Glomerular endothelial cell (primary cell): ENCODE measurements at regions not wholly inside any gene's neighbourhood (a gene's known extent, or its start where the extent isn't known, plus 50 kb on each side); places are given as distances from the start of the nearest gene placed in this dataset.
"Not testable (repeated sequence)": the region's sequence is repeated elsewhere in the genome, so short reads cannot be mapped to it uniquely, and the experiment has no call there.

Experiments
- DNase-seq: peaks from one replicate; pipeline ENCODE4 v3.0.0-alpha.2; 2011; ENCODE audit warnings: low read depth, low spot score; ENCODE audit errors: extremely low read depth

DNA sequence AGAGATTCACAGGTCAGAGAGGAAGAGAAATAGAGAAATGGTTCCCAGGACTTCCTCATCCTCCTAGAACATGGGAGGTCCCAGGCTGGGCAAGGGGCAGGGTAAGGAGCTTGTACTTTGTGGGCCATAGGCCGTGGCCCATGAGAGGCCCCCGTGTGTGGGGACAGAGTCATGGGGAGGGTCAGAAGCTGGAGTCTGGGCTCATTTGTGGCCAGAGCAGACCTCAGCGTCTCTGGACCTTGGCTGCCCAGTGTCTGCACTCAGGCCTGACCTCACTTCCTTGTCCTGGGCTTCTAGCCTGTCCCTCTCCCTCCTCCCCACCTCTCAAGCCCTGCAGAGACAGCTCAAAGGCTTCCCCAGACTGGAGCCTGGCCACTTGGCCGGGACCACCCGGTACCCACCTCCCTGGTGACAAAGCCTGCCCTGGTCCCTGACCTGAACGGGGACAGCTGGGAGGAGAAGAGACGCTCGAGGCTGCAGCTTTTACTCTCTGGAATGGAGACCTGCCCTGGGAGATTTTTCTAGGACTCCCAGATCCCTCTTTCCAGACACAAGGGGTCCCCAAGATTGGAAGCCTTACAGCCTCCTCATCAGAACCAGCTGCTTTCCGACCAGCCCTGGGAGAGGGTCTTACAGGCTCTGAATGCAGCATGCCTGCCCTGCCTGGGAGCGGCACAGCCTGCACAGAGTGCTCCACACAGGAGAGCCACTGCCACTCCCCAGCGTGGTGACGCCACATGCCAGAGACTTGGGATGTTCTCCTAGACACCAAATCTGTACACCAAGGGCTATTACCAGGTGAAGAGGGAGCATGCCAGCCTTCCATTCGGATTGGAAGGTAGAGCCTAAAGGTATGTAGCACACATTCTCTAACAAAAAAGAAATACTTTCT lies 569.0 kb upstream of the B3GAT1 start:
- DNase-seq: no peak

DNA sequence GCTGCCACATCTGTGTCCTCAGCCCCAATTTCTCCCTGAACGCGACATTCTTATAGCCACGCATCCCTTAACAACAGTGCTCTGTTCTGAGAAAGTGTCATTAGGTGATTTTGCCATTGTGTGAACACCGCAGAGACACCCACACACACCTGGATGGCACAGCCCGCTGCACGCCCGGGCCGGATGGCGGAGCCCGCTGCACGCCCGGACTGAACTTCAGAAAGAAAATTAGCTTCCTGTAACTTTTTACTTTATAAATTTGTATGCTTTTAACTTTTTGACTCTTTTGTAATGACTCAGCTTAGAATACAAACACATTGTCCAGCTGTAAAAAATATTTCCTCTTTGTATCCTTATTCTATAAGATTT lies 567.0 kb upstream of the B3GAT1 start:
- DNase-seq: not testable (repeated sequence)

DNA sequence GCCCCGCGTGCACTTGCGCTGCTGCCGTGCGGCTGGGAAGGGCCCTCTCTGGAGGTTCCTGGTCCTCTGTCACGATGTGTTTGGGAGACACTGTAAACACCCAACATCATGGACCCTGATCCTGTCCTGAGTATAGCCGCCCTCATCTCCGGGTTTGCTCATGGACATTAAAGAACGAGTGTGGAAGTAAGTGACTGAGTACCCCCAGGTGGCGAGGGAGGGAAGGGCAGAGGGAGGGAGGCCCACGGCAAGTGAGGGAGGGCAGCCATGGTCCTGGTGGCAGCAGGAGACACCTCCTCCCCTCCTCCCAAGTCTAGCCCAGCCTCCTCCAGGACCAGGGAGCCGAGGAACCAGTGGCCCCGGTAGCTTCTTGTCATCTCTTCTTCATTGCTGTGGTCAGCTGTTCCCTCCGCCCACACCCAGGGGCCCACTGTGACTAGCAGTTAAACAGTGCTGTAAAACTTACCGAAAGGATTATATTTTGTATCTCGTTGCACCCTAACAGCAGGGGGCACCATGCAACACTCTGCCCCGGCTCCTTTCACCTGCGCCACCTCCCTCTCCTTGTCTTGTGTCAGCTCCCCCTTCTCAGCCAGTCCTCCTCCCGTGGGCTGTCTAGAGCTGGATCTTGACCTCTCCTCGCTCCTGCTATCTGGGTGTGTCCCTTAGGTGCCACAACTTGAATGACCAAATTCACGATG lies 566.5 kb upstream of the B3GAT1 start:
- no peak for DNase-seq

DNA sequence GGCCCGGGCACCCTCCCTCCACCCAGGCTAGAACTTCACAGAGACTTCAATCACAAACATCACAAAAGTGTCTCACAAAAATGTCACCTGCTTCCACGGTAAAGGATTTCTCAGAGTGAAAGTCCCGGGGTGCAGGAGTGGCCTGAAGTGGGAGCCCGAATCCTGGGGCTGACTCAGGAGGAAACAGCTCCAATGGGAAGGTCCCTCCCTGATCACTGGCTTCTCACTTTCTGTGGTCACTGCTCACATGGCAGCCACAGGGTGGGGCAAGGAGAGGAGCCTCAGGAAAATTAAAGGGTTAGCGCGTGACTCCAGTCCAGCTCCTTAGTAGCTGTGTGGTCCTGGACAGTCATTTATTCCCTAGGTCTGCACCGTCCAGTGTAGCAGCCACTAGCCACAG lies 564.5 kb upstream of the B3GAT1 start:
- no peak for DNase-seq

DNA sequence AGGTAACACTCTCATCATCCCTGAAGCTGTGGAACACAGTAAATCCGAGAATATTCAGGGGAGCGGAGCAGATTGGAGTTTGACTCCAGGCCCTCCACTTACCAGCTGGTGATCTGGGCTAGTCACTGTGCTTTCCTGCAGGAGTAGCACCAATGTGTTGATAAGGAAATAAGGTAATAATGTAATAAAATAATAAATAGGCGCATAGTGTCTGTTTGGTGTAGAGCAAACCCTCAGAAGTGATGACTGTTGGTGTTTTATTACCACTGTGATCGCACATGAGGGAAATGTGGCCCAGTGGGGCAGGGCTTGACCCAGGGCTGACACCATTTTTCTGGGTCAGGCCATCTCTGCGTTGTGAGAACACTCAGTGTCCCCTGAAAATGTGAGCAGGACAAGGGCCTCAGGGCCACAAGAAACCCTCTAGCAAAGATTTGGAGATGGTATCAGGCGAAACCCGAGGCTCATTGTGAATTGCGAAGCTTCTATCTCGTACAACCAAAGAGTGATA lies 563.9 kb upstream of the B3GAT1 start:
- DNase-seq: no peak

DNA sequence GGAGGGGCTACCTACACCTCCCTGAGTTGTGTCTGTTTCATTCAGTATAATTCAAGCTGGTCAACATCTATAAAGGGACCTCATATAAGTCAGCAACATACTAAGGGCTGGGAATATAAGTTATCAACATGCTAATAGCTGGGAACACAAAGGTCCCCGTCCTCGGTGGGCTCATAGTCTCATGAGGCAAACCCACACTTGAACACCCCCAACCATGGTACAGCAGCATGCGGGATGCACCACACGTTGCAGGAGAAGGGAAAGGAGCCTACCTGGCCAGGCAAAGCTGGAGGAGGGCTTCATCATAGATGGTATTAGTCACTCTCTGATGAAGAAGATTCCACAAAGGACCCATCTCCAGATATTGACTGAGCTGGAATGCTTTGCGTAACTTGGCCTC lies 561.8 kb upstream of the B3GAT1 start:
- no peak for DNase-seq

DNA sequence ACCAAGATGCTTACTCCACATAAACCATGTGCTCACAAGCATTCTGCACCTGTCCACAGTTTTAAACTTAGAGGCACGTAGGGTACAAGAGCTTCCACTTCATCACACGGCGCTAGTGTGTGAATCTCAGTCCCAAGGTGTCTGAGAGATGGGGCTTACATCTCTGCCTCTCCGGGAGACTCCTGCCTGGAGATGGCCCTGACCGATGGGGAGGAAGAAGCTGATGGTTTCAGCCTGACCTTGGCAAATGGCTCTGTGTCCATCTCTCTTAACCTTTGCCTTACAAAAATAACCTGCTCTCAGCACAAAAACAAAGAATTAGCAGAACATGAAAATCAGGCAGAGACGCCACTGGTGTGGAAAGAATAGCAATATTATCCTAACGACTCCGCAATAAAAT lies 559.3 kb upstream of the B3GAT1 start:
- no peak for DNase-seq

DNA sequence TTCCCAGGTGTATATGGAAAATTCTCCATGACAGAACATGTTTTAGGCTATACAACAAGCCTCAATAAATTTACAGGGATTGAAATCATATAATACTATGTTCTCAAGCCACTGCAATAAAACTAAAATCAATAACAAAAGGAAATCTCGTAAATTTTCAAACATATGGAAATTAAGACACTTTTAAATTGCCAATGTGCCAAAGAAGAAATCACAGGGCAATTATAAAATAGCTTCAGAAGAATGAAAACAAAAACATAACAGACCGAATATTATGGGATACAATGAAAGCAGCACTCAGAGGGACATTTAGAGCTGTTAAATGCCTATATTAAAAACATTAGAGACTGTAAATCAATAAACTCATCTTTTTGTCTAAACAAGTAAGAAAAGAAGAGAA lies 555.7 kb upstream of the B3GAT1 start:
- no peak for DNase-seq

DNA sequence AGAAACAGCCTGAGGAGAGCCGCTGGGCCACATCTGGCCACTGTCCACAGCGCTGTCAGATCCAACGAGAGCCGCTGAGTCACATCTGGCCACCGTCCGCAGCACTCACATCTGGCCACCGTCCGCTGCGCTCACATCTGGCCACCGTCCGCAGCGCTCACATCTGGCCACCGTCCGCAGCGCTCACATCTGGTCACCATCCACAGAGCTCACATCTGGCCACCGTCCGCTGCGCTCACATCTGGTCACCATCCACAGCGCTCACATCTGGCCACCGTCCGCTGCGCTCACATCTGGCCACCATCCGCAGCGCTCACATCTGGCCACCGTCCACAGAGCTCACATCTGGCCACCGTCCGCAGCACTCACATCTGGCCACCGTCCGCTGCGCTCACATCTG lies 549.3 kb upstream of the B3GAT1 start:
- DNase-seq: not testable (repeated sequence)

DNA sequence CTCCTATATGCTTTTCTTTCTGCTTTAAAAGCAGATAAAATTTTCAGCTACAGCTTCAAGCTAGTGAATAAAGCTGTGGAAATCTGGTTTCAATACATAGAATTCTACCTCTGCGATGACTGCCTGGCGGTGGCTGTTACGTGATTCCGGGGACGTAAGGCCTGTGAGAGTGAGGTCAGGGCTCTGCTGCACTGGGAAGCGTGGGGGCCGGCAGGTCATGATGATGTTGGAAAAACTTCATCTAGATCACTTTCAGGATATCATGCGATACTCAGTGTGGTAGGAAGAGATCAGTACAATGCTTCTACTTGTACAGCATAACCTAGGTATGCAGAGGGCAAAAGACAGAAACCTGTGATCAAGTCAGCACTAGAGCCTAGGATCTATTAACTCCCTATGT lies 546.8 kb upstream of the B3GAT1 start:
- DNase-seq: no peak

DNA sequence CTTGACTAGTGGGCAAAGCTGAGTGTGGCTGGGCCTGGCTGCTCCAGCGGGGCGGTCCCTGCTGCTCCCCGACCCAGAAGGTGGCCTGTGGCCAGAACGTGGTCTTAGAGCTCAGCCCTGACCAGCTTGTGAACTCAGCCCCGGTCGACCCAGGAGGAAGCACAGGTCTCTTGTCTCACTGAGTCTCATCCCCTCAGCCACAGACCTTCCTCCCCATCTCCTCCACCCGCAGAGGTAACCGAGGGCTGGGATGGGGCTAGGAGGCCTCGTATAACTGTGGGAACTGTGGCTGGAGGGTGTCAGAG lies 546.2 kb upstream of the B3GAT1 start:
- DNase-seq: no peak

DNA sequence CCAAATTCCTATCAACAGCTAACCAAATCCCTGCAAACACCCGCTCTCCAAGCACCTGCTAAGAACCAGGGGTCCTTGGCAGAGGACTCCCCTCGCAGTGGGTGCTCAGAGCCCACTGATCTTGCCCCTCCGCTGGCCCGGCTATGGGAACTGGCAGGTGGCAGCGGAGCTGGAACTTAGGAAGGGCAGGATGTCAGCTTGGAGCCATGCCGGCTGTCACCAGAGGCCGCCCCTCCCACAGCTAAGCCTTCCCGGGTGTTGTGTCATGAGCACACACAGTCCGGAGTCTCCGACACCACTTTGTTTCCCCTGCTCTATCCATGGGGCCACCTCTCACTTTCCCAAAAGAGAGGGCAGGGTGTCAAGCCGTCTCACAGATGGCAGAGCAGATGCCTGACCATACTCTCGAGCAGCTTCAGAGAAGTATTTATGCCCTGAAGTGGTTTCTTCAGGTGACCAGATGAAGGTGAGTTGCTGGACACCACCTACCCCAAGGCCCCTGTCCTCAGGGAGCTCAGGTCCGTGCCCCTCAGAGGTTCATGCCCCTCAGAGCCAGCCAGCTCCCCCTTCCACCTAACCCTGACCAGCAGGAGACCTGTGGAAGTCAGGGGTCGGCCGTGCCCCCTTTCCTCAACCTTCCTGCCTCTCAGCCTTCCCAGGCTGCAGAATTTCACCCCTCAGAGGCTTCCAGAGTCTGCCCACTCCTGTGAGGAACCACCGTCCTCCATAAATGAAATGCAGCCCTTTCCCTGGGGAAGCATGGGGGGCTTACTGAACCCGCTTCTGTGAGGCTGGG lies 545.7 kb upstream of the B3GAT1 start:
- no peak for DNase-seq

DNA sequence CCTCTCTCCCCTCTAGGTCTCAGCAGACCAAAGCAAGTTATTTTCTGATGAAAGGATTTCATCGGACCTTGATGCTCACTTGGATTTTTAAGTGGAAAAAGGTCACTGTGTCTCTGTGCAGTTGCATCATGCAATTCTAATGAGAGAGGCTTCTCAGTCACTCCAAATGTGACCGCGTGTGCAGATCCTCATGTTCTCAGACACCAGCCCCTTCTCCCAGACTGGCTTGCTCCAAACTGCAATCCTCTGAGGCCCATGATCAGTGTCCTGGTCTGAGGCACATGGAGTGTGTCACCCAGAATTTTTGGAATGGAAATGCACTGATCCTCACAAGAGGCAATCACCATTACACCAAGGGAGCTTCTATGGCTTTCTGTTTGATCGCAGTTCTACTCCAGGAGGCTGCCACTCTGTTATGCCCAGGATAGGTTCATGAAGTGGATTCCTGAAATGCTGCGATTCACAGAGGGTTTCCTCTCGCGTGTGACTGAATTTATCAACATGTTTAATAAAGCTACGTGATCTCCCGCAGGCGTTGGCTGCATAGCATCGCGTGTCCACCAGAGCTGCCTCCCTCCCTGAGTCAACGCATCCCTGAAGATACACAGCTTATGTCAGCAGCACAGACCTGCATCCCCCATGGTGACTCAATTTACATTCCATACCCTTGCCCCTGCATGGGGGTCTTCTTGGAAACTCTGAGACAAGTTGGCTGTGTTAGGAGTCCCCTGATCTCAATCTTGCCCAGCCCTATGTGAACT lies 544.6 kb upstream of the B3GAT1 start:
- DNase-seq: no peak

DNA sequence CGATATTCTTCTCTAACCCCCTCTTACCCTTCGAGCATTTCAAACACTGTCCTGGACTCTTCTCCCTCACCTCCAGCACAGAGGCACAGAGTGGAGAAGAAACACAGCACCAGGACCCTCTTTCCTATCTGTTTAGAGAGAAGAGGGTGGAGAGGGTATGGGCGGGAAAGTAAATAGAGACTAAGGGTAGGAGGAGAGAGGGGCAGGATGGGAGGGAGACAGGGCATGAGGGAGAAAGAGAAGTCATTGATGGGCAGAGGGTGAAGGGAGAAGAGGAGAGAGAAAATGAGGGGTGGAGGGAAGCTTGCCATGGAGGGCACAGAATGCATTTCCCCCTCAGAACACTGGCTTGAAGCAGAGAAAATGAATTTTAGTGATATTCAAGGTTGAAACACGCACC lies 543.9 kb upstream of the B3GAT1 start:
- not testable (repeated sequence) for DNase-seq

DNA sequence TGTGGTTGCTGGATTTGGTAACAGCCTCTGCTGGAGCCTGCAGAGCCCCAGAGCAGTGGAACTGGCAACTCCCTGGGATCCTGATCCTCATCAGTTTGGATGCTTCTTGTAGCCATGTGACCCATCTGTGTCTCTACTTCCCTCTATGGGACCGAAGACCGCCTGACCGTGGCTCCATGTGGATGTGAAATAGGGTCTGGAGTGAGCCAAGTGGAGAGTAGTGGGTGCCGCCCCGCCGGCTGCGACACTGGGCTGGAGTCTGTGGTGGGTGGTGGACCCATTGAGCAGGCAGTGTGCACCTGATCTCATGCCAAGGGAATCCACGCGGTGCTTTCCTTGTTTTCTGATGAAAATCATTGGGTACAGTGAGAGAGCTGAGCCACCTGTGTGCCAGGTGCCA lies 543.2 kb upstream of the B3GAT1 start:
- no peak for DNase-seq

DNA sequence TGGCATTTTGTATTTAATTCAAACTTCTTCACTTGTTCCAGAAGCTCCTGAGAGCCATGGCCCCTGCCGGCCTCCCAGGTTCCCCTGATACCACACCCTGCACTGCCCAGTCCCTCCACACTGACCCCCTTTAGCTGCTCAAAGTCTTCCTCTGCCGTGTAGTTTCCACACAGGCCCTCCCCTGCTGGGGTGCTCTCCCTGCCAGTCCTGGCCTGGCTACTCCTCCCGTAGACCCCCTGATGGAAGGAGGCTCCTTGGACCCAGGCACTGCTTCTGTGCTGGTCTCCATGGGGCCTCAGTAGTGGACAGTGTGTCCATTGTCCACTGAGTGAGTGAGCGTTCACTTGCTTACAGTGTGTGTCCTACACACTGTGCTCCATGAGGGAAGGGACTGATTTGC lies 542.4 kb upstream of the B3GAT1 start:
- not testable (repeated sequence) for DNase-seq

DNA sequence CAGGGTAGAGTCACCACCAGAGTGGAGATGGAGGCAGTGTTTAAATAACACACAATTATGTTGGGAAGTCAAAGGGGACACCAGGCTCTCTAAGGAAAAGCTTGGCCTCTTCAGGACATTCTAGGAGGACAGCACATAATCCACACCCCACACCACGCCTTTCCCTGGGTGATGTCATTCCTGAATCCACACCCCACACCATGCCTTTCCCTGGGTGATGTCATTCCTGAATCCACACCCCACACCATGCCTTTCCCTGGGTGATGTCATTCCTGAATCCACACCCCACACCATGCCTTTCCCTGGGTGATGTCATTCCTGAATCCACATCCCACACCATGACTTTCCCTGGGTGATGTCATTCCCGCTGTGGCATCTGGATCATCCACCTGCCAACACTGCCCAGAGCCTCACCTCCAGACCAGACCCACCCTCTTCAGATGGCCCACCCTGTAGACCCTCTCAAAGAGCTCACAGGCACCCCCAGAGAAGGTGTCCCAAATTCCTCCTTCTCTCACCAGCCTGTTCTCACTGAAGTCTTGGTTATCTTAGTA lies 541.5 kb upstream of the B3GAT1 start:
- DNase-seq: not testable (repeated sequence)

DNA sequence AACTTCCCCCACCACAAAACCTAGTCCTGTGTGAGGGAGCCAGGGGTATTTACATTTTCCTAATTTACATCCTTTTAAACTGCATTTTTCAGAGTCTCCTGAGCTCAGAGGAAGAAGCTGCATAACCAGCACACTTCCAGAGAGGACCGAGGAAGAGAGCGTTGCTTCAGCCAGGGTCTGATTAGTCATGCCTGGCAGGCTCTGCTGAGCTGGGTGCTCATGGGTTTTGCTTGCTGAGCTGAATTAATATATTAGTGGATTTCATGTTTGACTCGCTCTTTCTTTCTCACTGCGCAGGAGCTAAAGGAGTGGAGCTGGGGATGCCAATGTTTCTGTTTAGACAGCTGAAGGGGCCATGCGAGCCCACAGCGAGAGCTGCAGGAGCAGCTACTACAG lies 539.3 kb upstream of the B3GAT1 start:
- DNase-seq: no peak

DNA sequence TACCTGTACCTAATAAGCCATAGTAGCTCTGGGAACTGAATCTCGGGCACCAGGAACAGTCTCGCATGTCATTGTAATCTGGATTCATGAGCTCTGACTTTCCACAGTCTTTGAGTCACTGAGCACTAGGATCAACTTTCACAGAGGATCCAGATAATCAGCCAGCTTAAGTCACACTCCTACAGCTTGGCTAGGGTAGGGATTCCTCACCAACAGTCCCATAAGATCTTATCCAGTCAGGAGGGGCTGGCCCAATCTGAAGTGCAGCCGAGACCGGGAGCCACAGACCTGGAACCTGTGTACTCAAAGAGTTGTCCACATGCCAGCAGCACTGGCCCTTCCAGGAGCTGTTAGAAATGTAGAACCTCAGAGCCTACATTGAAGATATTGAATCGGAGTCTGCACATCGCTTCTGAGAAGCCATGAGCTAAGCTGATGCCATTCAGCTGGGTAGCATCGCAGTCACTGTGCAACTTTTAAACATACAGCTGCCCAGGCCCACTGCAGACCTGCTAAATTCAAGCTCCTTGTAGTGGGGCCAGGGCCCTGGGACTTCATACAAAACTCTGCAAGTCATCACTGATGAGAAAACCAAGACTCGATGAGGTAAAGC lies 538.8 kb upstream of the B3GAT1 start:
- no peak for DNase-seq
